ENCODE measurements at regions not wholly inside any gene's neighbourhood (a gene's known extent, or its start where the extent isn't known, plus 50 kb on each side); places are given as distances from the start of the nearest gene placed in this dataset.

GRCh38 chr21:18655931-18656330 lies 252.3 kb upstream of the TMPRSS15 start:
- Mint-ChIP-seq H3K27me3 (ENCODE audit: insufficient read depth) (no peaks in the 10 kb centered on the region; the same call in 1 of the 2 replicates), H3K9me3 (peaks cover 44% of the 10 kb centered on the region), H3K4me1 (ENCODE audit: low read depth) (no peaks in the 10 kb centered on the region), H3K36me3 (ENCODE audit: low read depth) (no peaks in the 10 kb centered on the region), H3K27ac (no peak overlapping the region), H3K4me3 (no peak overlapping the region)
- DNase-seq = no peak
- no peak for TF ChIP-seq CTCF (IDR thresholded peaks at IDR 0.05)

DNA sequence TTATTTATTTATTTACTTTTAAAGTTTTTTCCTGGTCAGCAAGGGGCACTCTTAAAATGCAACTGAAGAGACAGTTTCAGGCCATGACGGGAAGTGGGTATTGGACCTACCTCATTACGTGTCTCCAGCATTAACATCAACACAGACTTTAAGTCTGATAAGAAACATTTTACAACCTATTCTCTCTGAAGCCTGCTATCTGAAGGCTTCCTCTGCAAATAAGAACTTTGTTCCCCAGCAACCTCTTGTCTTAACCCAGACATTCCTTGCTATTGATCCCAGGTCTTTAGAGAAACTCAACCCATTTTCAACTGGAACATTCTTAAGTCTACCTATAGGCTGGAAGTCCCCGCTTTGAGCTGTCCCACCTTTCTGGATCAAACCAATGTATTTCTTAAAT lies 258.3 kb upstream of the TMPRSS15 start:
- no peak overlapping the region for H3K27ac Mint-ChIP-seq
- H3K4me1 Mint-ChIP-seq (ENCODE audit: low read depth) = no peaks in the 10 kb centered on the region

GRCh38 chr21:18663663-18664062 lies 260.1 kb upstream of the TMPRSS15 start:
- no peak overlapping the region for H3K27ac Mint-ChIP-seq
- H3K9me3 Mint-ChIP-seq = peaks cover 49% of the 10 kb centered on the region
- H3K36me3 Mint-ChIP-seq (ENCODE audit: low read depth) = no peaks in the 10 kb centered on the region
- no peak overlapping the region for H3K4me3 Mint-ChIP-seq
- H3K4me1 Mint-ChIP-seq (ENCODE audit: low read depth) = no peaks in the 10 kb centered on the region
- TF ChIP-seq CTCF (IDR thresholded peaks at IDR 0.05) = no peak
- no peaks in the 10 kb centered on the region for H3K27me3 Mint-ChIP-seq (ENCODE audit: insufficient read depth)
- DNase-seq = no peak

More for the DNA sequence above, 258.3 kb upstream of the TMPRSS15 start:
- no peak for DNase-seq
- Mint-ChIP-seq H3K36me3 (ENCODE audit: low read depth) (no peaks in the 10 kb centered on the region), H3K9me3 (peaks cover 41% of the 10 kb centered on the region), H3K4me3 (no peak overlapping the region), H3K27me3 (ENCODE audit: insufficient read depth) (no peaks in the 10 kb centered on the region)
- TF ChIP-seq CTCF (IDR thresholded peaks at IDR 0.05) = no peak

- Mint-ChIP-seq H3K27ac (no peak overlapping the region), H3K27me3 (ENCODE audit: insufficient read depth) (no peaks in the 10 kb centered on the region), H3K36me3 (ENCODE audit: low read depth) (no peaks in the 10 kb centered on the region), H3K4me3 (no peak overlapping the region), H3K9me3 (peaks cover 66% of the 10 kb centered on the region), H3K4me1 (ENCODE audit: low read depth) (no peaks in the 10 kb centered on the region)
- no peak for DNase-seq
- no peak for TF ChIP-seq CTCF (IDR thresholded peaks at IDR 0.05)
These were observed 263.1 kb upstream of the TMPRSS15 start for GRCh38 chr21:18666725-18667124.

GRCh38 chr21:18673789-18674188 lies 270.2 kb upstream of the TMPRSS15 start:
- Mint-ChIP-seq H3K4me3 (no peak overlapping the region), H3K27me3 (ENCODE audit: insufficient read depth) (no peaks in the 10 kb centered on the region), H3K36me3 (ENCODE audit: low read depth) (no peaks in the 10 kb centered on the region), H3K4me1 (ENCODE audit: low read depth) (no peaks in the 10 kb centered on the region), H3K27ac (no peak overlapping the region), H3K9me3 (peaks cover 54% of the 10 kb centered on the region)
- no peak for TF ChIP-seq CTCF (IDR thresholded peaks at IDR 0.05)
- DNase-seq = no peak

DNA sequence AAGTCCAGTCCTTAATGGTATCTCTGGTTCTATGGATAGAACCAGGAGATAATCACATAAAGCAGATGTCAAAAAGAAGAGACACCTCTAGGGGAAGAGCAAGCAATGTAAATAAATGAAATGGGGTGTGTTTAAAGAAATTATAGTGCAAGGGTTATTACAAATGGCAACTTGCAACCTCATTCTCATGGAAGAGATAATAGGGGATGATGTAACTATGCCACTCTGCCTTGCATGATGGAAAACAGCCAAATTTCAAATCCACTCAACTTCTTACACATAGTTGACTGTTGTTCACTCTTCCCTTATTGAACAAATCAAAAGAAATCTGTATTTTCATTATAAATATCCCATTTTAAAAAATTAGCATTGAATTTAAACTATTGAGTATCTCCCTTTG lies 274.0 kb upstream of the TMPRSS15 start:
- Mint-ChIP-seq H3K4me3 (no peak overlapping the region), H3K9me3 (peaks cover 38% of the 10 kb centered on the region)

More for the DNA sequence above, 274.0 kb upstream of the TMPRSS15 start:
- Mint-ChIP-seq H3K27me3 (ENCODE audit: insufficient read depth) (no peaks in the 10 kb centered on the region), H3K4me1 (ENCODE audit: low read depth) (no peaks in the 10 kb centered on the region), H3K36me3 (ENCODE audit: low read depth) (peaks cover 4% of the 10 kb centered on the region; the same call in 1 of the 2 replicates), H3K27ac (no peak overlapping the region)
- DNase-seq = no peak
- TF ChIP-seq CTCF (IDR thresholded peaks at IDR 0.05) = no peak

All from HFFc6 (cell line).